DOHH2 (cell line): ENCODE measurements at regions not wholly inside any gene's neighbourhood (a gene's known extent, or its start where the extent isn't known, plus 50 kb on each side); places are given as distances from the start of the nearest gene placed in this dataset.

ENCODE experiments used
- EZH2phosphoT487 ChIP-seq: fragments of 200-600 bp; sonication (generic); IDR thresholded peaks from 2 replicates; pipeline ENCODE4 v1.6.1; 2017; ENCODE audit warnings: borderline replicate concordance, mild to moderate bottlenecking, antibody characterized with exemption, low read length, moderate library complexity, mixed read lengths
- TF ChIP-seq, protein P1 (sequence below): fragments of 200-600 bp; sonication (generic); IDR thresholded peaks from one replicate; pipeline ENCODE4 v1.5.1; 2014; ENCODE audit warnings: antibody characterized with exemption, mild to moderate bottlenecking, low read depth, low read length; ENCODE audit not compliant: poor library complexity, severe bottlenecking

DNA sequence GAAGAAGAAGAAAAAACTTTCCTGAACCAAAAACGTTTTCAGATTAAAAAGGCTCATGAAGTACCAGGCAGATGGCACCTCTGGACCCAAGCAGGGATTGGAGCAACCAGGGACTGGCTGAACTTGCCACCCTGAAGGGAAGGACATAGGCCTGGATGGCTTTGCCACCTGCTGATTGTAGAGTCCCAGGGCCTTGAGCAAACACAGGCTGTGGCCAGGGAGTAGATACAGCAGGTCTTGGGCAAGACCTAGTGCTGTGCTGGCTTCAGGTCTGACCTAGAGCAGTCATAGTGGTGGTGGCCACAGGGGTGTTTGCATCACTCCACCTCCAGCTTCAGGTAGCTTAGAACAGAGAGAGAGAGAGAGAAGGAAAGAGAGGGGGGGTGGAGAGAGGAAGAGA, 176.7 kb upstream of the FOXN2 start:
- TF ChIP-seq, protein P1, sequence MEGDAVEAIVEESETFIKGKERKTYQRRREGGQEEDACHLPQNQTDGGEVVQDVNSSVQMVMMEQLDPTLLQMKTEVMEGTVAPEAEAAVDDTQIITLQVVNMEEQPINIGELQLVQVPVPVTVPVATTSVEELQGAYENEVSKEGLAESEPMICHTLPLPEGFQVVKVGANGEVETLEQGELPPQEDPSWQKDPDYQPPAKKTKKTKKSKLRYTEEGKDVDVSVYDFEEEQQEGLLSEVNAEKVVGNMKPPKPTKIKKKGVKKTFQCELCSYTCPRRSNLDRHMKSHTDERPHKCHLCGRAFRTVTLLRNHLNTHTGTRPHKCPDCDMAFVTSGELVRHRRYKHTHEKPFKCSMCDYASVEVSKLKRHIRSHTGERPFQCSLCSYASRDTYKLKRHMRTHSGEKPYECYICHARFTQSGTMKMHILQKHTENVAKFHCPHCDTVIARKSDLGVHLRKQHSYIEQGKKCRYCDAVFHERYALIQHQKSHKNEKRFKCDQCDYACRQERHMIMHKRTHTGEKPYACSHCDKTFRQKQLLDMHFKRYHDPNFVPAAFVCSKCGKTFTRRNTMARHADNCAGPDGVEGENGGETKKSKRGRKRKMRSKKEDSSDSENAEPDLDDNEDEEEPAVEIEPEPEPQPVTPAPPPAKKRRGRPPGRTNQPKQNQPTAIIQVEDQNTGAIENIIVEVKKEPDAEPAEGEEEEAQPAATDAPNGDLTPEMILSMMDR, result no peak
- no peak for TF ChIP-seq EZH2phosphoT487
